ENCODE measurements at regions not wholly inside any gene's neighbourhood (a gene's known extent, or its start where the extent isn't known, plus 50 kb on each side); places are given as distances from the start of the nearest gene placed in this dataset.
"Not testable (repeated sequence)": the region's sequence is repeated elsewhere in the genome, so short reads cannot be mapped to it uniquely, and the experiment has no call there.

DNA sequence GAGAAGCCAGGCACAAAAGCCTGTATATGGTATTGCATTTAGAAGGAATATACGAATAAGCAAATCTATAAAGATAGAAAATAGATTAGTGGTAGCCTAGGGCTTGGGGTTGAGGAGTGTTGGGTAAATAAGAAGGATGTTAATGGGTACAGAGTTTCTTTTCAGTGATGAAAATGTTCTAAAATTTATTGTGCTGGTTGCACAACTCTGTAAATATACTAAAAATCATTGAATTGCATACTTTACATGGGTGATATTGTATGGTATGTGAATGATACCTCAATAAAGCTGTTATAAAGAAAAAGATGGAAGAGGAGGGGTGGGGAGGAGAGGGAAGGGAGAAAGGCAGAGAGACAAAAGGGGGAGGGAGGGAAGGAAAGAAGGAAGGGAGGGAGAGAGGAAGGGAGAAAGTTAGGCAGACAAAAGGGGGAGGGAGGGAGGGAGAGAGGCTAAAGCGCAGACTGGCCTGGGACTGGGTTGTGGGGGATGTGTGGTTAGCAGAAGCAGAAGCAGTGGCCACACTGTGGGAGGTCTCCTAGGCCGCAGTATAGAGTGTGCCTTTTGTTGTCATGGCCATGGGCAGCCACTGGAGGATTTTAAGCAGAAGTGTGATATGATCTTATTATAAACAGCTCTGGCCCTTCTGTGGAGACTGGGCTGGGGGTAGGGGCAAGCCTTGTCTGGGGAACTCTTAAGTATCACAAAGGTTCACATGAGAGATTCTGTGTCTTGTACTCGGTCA is 73.6 kb upstream of the ELK3 start:
- H3K4me3 ChIP-seq (replicated peaks in 1 of 3), result no peak overlapping the region
- no peaks in the 10 kb centered on the region for H3K4me1 ChIP-seq
- no peaks in the 10 kb centered on the region for H3K36me3 ChIP-seq
- no peak overlapping the region for H3K27ac ChIP-seq
- H3K9me3 ChIP-seq, result no peaks in the 10 kb centered on the region
- WGBS, 2 donors, result 69 to 75% methylated on average over 4 of the region's 4 CpGs
- intact Hi-C loops (cut with DNase I), result no loop called here
- no peak for DNase-seq
- TF ChIP-seq POLR2A (IDR thresholded peaks at IDR 0.05), result no peak
- TF ChIP-seq, protein P1, sequence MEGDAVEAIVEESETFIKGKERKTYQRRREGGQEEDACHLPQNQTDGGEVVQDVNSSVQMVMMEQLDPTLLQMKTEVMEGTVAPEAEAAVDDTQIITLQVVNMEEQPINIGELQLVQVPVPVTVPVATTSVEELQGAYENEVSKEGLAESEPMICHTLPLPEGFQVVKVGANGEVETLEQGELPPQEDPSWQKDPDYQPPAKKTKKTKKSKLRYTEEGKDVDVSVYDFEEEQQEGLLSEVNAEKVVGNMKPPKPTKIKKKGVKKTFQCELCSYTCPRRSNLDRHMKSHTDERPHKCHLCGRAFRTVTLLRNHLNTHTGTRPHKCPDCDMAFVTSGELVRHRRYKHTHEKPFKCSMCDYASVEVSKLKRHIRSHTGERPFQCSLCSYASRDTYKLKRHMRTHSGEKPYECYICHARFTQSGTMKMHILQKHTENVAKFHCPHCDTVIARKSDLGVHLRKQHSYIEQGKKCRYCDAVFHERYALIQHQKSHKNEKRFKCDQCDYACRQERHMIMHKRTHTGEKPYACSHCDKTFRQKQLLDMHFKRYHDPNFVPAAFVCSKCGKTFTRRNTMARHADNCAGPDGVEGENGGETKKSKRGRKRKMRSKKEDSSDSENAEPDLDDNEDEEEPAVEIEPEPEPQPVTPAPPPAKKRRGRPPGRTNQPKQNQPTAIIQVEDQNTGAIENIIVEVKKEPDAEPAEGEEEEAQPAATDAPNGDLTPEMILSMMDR (IDR thresholded peaks at IDR 0.05), result no peak
- no peaks in the 10 kb centered on the region for H3K27me3 ChIP-seq

DNA sequence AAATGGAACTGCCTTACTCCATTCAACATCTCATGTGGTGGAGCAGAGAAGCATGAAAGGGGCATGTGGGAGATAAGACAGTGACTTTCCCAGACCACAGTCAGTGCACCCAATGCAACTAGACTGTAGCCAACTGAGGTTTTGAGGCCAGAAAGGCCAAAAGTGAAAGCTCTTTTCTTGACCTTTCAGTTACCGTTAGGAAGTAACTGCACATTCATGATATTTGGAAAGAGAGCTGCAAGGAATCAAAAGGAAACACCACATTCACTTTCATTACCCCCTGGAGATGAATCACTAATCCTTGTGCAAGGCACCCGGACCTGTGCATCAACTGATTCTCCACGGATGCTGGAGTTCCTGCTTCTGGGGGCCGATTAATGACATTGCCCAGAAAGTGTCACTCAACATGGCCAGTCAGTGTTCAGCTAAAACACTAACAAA is 72.9 kb upstream of the ELK3 start:
- no peak overlapping the region for H3K27ac ChIP-seq
- no peaks in the 10 kb centered on the region for H3K4me1 ChIP-seq
- DNase-seq, result no peak
- no peaks in the 10 kb centered on the region for H3K36me3 ChIP-seq
- H3K9me3 ChIP-seq, result no peaks in the 10 kb centered on the region
- intact Hi-C loops (cut with DNase I), result no loop called here
- no peak for TF ChIP-seq POLR2A (IDR thresholded peaks at IDR 0.05)
- TF ChIP-seq, protein P1 (IDR thresholded peaks at IDR 0.05), result no peak
- no peaks in the 10 kb centered on the region for H3K27me3 ChIP-seq
- H3K4me3 ChIP-seq (replicated peaks in 1 of 3), result no peak overlapping the region
- 52 to 59% methylated on average over 4 of the region's 4 CpGs for WGBS, 2 donors

DNA sequence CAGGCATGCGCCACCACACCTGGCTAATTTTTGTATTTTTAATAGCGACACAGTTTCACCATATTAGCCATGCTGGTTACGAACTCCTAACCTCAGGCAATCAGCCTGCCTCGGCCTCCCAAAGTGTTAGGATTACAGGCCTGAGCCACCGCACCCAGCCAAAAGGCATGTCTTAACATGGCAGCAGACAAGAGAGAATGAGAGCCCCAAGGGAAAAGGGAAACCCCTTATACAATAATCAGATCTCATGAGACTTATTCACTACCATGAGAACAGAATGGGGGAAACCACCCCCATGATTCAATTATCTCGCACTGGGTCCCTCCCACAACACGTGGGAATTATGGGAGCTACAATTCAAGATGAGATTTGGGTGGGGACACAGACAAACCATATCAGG is 65.9 kb upstream of the ELK3 start:
- intact Hi-C loops (cut with DNase I); DNase-seq; H3K27ac ChIP-seq; H3K4me3 ChIP-seq (replicated peaks in 1 of 3); H3K27me3 ChIP-seq; H3K9me3 ChIP-seq; H3K36me3 ChIP-seq; H3K4me1 ChIP-seq: not testable (repeated sequence)
- WGBS, 2 donors, result 87 to 95% methylated on average over 7 of the region's 7 CpGs

DNA sequence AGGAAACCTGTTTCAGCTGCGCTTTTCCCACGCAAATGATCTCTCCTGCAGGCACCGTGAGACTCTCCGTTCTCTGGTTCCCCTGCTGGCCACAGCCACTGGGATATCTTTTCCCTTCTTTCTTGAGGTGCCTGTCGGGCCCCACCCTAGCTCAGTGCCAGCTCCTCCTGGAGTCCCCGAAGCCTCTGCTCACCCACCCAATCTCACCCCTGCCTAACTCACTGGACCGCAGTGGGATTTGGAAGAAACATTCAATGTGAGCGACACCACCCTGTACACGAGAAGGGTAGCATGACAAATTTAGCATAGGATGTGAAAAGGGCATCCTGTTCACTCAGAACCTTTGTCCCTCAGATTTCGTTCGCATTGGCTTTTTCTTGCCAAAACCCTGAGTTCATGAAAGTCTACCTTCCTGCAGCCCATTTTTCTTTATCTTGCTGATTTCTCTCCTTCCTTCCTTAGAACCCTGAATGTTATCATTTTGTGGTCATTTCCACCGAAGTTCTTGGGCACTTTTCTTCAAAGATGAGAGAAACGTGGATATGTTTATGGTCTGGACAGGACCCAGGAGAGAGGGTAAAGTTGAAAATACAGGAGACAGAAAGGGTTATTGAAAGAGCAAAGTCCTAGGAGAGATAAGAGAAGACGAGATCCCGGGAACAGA is 63.6 kb upstream of the ELK3 start:
- TF ChIP-seq POLR2A (IDR thresholded peaks at IDR 0.05), result no peak
- TF ChIP-seq, protein P1 (IDR thresholded peaks at IDR 0.05), result no peak
- Histone ChIP-seq H3K36me3 (no peaks in the 10 kb centered on the region), H3K4me3 (replicated peaks in 1 of 3) (no peak overlapping the region), H3K27me3 (no peaks in the 10 kb centered on the region), H3K4me1 (no peaks in the 10 kb centered on the region), H3K27ac (no peak overlapping the region), H3K9me3 (no peaks in the 10 kb centered on the region)
- 76 to 77% methylated on average over 15 of the region's 15 CpGs for WGBS, 2 donors
- no peak for DNase-seq
- intact Hi-C loops (cut with DNase I), result no loop called here

DNA sequence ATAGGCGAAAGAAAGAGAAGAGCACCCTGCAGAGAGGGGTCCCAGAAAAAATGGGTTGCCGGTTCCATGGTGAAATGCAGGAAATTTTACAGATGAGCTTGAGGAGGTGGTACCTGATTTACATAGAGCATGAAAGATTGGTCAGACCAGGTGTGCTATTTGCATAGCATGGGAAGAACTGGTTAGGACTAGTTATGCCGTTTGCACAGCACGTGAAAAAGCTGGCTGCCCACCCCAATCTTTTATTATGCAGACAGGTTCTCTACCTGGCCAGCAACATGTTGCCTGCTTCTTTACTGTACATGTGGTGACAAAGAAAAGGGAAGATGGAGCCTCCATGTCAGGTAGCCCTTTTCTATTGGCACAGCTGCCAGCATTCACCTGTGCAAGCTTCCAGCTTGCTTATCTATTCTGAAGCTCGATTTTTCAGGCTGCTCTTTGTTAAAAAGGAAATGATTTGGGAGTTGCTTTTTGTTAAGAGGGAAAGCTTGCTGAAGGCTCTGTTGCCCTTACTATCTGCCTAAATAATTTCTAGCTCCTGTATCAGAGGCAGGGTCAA is 62.9 kb upstream of the ELK3 start:
- intact Hi-C loops (cut with DNase I), result no loop called here
- H3K4me3 ChIP-seq (replicated peaks in 1 of 3), result no peak overlapping the region
- WGBS, 2 donors, result 50 to 53% methylated on average over 5 of the region's 5 CpGs

More for the DNA sequence above, 62.9 kb upstream of the ELK3 start:
- DNase-seq, result no peak
- Histone ChIP-seq H3K36me3 (no peaks in the 10 kb centered on the region), H3K4me1 (peaks cover 0 to 3% of the 10 kb centered on the region in 2 donors), H3K27ac (no peak overlapping the region), H3K9me3 (no peaks in the 10 kb centered on the region), H3K27me3 (no peaks in the 10 kb centered on the region)
- no peak for TF ChIP-seq POLR2A (IDR thresholded peaks at IDR 0.05)
- TF ChIP-seq, protein P1 (IDR thresholded peaks at IDR 0.05), result no peak
